HepG2 (cell line): ENCODE measurements at regions not wholly inside any gene's neighbourhood (a gene's known extent, or its start where the extent isn't known, plus 50 kb on each side); places are given as distances from the start of the nearest gene placed in this dataset.

Experiments used
- ATAC-seq: fragments of 200-7000 bp; cut with Tn5 transposase; 3 replicates; pipeline ENCODE4 v1.9.1; 2020; ENCODE audit warnings: mild to moderate bottlenecking, moderate library complexity
- BruUV-seq: library from RNA; stranded (reverse); fragments of 400-500 nt; replicated peaks from 2 replicates; lab custom pipeline; 2021; lab: Mats Ljungman, UMichigan
- CTCF ChIA-PET: fragments of 300-600 bp; formaldehyde crosslinking; extraction: SDS; loops from one replicate; lab custom pipeline; 2021; ENCODE audit warnings: low total read pairs, inconsistent platforms, low intra/inter-chr PET ratio; lab: Yijun Ruan, JAX
- POLR2A ChIA-PET: fragments of 350-600 bp; sonication (Branson Sonifier 250); formaldehyde crosslinking; loops from one replicate; lab custom pipeline; 2020; ENCODE audit warnings: antibody characterized with exemption, inconsistent platforms; lab: Yijun Ruan, JAX
- DNase-seq: peaks from one replicate; pipeline ENCODE4 v3.0.0-alpha.2; 2015; ENCODE audit warnings: low spot score
- FAIRE-seq: peaks from 3 replicates; lab custom pipeline; 2011; peaks lifted over from hg19 to GRCh38; lab: Jason Lieb, UNC
- H2AFZ ChIP-seq: one replicate; pipeline ENCODE4 v1.6.1; 2011; ENCODE audit warnings: low read length, inconsistent platforms
- H3K27ac ChIP-seq: fragments of 300-600 bp; 3 replicates; pipeline ENCODE4 v1.8.0; 2011; ENCODE audit warnings: mixed run types, mild to moderate bottlenecking, mixed read lengths, low read length, inconsistent platforms; ENCODE audit not compliant: insufficient read depth; ENCODE audit errors: extremely low read length
- H3K27me3 ChIP-seq, 2 experiments: fragments of 200-600 bp in 1 of 2; 2 replicates in 1 of 2; 3 replicates in 1 of 2; pipeline versions ENCODE4 v1.6.0 to v1.8.0; 2011; ENCODE audit warnings: low read length in 2 of 2, mild to moderate bottlenecking in 2 of 2, moderate library complexity in 2 of 2, inconsistent platforms in 1 of 2; ENCODE audit not compliant: insufficient read depth in 2 of 2, control insufficient read depth in 1 of 2
- H3K36me3 ChIP-seq, 2 experiments: fragments of 200-600 bp in 1 of 2; replicated peaks in 1 of 2; 2 replicates in 1 of 2; 3 replicates in 1 of 2; pipeline versions ENCODE4 v1.5.1 to v1.8.0; 2011; ENCODE audit warnings: low read length in 2 of 2, inconsistent platforms in 1 of 2; ENCODE audit not compliant: insufficient read depth in 2 of 2, control insufficient read depth in 1 of 2
- H3K4me1 ChIP-seq: 2 replicates; pipeline ENCODE4 v1.5.1; 2012; ENCODE audit warnings: low read length, inconsistent platforms; ENCODE audit not compliant: insufficient read depth
- H3K4me2 ChIP-seq: 2 replicates; pipeline ENCODE4 v1.6.0; 2011; ENCODE audit warnings: low read depth, low read length, inconsistent platforms
- H3K4me3 ChIP-seq, 3 experiments: fragments of 200-600 bp in 1 of 3; sonication (generic), shearing (Covaris generic) in 1 of 3; replicated peaks in 1 of 3; 2 replicates each; pipeline ENCODE4 v1.5.1; 2011 to 2016; ENCODE audit warnings: low read length in 3 of 3, inconsistent platforms in 2 of 3, low read depth in 2 of 3, mild to moderate bottlenecking in 2 of 3, control low read depth in 1 of 3, mixed read lengths in 1 of 3; ENCODE audit not compliant: insufficient read depth in 1 of 3
- H3K79me2 ChIP-seq: one replicate; pipeline ENCODE4 v1.6.1; 2011; ENCODE audit warnings: low read length, inconsistent platforms; ENCODE audit not compliant: insufficient read depth
- H3K9ac ChIP-seq: 2 replicates; pipeline ENCODE4 v1.6.0; 2011; ENCODE audit warnings: mild to moderate bottlenecking, low read depth, low read length, inconsistent platforms; ENCODE audit not compliant: insufficient read depth
- H3K9me3 ChIP-seq: 2 replicates; pipeline ENCODE4 v1.5.1; 2012; ENCODE audit warnings: mild to moderate bottlenecking, low read length
- H4K20me1 ChIP-seq: 2 replicates; pipeline ENCODE4 v1.6.0; 2011; ENCODE audit warnings: inconsistent platforms, mild to moderate bottlenecking, low read length, moderate library complexity; ENCODE audit not compliant: insufficient read depth
- ATF1 ChIP-seq: IDR thresholded peaks from 2 replicates; pipeline ENCODE4 v1.6.1; 2016; ENCODE audit warnings: mild to moderate bottlenecking, control low read depth
- ELF3 ChIP-seq: IDR thresholded peaks from 2 replicates; pipeline ENCODE4 v1.6.1; 2016; ENCODE audit warnings: missing genetic modification reagents, missing compliant biosample characterization
- GZF1 ChIP-seq: sonication (generic); formaldehyde crosslinking; IDR thresholded peaks from 2 replicates; pipeline ENCODE4 v1.5.1; 2020; ENCODE audit warnings: mild to moderate bottlenecking, missing genetic modification reagents
- MNT ChIP-seq: fragments of 450-650 bp; IDR thresholded peaks from 2 replicates; pipeline ENCODE4 v1.6.1; 2016
- NR0B2 ChIP-seq: sonication (generic); formaldehyde crosslinking; IDR thresholded peaks from 2 replicates; pipeline ENCODE4 v1.4.0; 2020; ENCODE audit warnings: mild to moderate bottlenecking, missing genetic modification reagents
- RFX3 ChIP-seq: IDR thresholded peaks from 2 replicates; pipeline ENCODE4 v1.6.1; 2016; ENCODE audit warnings: missing biosample characterization, missing genetic modification reagents
- STAT5B ChIP-seq: sonication (generic); formaldehyde crosslinking; IDR thresholded peaks from 2 replicates; pipeline ENCODE4 v1.4.0; 2020; ENCODE audit warnings: missing genetic modification reagents
- ZBTB44 ChIP-seq: sonication (generic); formaldehyde crosslinking; IDR thresholded peaks from 2 replicates; pipeline ENCODE4 v1.4.0; 2020; ENCODE audit warnings: missing genetic modification reagents
- ZFP36L2 ChIP-seq: sonication (generic); formaldehyde crosslinking; IDR thresholded peaks from 2 replicates; pipeline ENCODE4 v1.4.0; 2020; ENCODE audit warnings: missing genetic modification reagents
- WGBS: methylation state at CpG from one replicate; pipeline ENCODE4 v1.1.6; 2017; ENCODE audit warnings: low lambda C conversion rate; 5-methylcytosine and 5-hydroxymethylcytosine counted together
- in situ Hi-C: cut with HindIII; loops from 2 replicates; pipeline ENCODE4 v1.10.0; 2017; ENCODE audit warnings: low pct_unique_long_range_greater_than_20kb; ENCODE audit not compliant: extremely low pct_ligation_motif_present
- intact Hi-C: fragments of 100-400 bp; cut with micrococcal nuclease; formaldehyde crosslinking; loops from one replicate; pipeline ENCODE4 v1.10.0; 2022; ENCODE audit not compliant: unreplicated experiment
- TF ChIP-seq, protein P1 (sequence below): sonication (generic); formaldehyde crosslinking; IDR thresholded peaks from 2 replicates; pipeline ENCODE4 v1.5.0; 2020; ENCODE audit warnings: missing genetic modification reagents

DNA sequence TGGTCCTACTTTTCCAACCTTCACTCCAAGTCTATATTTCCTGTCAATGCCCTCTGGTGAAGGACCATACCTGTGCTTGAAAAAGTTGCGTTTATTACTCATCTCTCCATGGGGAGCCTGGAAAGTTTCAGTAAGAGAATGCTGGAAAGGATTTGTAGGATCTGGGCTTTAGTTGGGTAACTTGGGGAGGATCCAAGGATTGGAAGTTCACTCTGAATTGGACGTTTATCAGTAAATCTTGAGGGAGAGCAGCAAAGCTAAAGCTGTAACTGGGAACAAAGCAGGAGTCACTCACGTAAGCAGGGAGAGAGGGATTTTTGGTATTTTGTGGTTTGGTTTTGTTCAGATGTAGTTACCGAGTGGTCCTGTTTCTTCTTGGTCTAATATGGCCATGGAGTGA lies 51.4 kb upstream of the NPVF start:
- H3K9me3 ChIP-seq, result no peaks in the 10 kb centered on the region
- ATAC-seq, result no peak
- no peaks in the 10 kb centered on the region for H3K27me3 ChIP-seq
- 13% methylated on average over 4 of the region's 4 CpGs for WGBS
- no peaks in the 10 kb centered on the region for H3K79me2 ChIP-seq
- POLR2A ChIA-PET, result no interaction called here
- no peak overlapping the region for H3K4me2 ChIP-seq
- CTCF ChIA-PET, result no interaction called here
- H3K4me3 ChIP-seq, result no peak overlapping the region
- no TSS peak for BruUV-seq
- no peaks in the 10 kb centered on the region for H3K36me3 ChIP-seq
- FAIRE-seq, result no peak
- H3K9ac ChIP-seq, result no peak overlapping the region
- H3K27ac ChIP-seq, result no peak overlapping the region
- intact Hi-C loops (no loop called here), in situ Hi-C loops (no loop called here)
- H3K4me1 ChIP-seq, result no peaks in the 10 kb centered on the region
- no peak for DNase-seq
- no peak for TF ChIP-seq ATF1
- no peak for TF ChIP-seq NR0B2 (CRISPR knock-in tag)
- no peak for TF ChIP-seq ZBTB44 (CRISPR knock-in tag)
- TF ChIP-seq MNT, result no peak
- TF ChIP-seq ZFP36L2, result no peak
- TF ChIP-seq GZF1, result no peak
- no peak for TF ChIP-seq ELF3 (CRISPR knock-in tag)
- TF ChIP-seq, protein P1, sequence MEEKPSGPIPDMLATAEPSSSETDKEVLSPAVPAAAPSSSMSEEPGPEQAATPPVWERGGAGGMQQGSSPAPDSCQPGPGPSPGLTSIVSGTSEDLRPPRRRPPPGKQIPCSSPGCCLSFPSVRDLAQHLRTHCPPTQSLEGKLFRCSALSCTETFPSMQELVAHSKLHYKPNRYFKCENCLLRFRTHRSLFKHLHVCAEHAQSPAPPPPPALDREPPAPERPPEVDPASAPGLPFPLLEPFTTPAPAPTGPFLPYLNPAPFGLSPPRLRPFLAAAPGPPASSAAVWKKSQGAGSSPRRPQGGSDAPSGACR (CRISPR knock-in tag), result no peak
- no peak for TF ChIP-seq RFX3 (CRISPR knock-in tag)
- no peak for TF ChIP-seq STAT5B (CRISPR knock-in tag)
- H4K20me1 ChIP-seq, result no peaks in the 10 kb centered on the region
- no peak overlapping the region for H2AFZ ChIP-seq
